Stimulated activated CD8-positive, alpha-beta memory T cell treated with anti-CD3 and anti-CD28 coated beads, Interleukin-7, amount 100 ng/mL, for 1 hour (primary cell): ENCODE measurements at regions not wholly inside any gene's neighbourhood (a gene's known extent, or its start where the extent isn't known, plus 50 kb on each side); places are given as distances from the start of the nearest gene placed in this dataset.
"Not testable (repeated sequence)": the region's sequence is repeated elsewhere in the genome, so short reads cannot be mapped to it uniquely, and the experiment has no call there.

Source experiments
- DNase-seq, 2 donors: peaks; one replicate each; pipeline ENCODE4 v3.0.0-alpha.2; 2020; ENCODE audit warnings: low read depth in 2 of 2

GRCh38 chr12:131229426-131230339 is 276.0 kb downstream of the ADGRD1 start:
- DNase-seq, result no peak

- no peak for DNase-seq
Observed at GRCh38 chr12:131230340-131231031, 276.8 kb downstream of the ADGRD1 start.

- DNase-seq, result no peak
Observed at GRCh38 chr12:131231032-131231980, 277.6 kb downstream of the ADGRD1 start.

- DNase-seq, result no peak
Observed at GRCh38 chr12:131232036-131232435, 278.3 kb downstream of the ADGRD1 start.

GRCh38 chr12:131232872-131233271 is 279.2 kb downstream of the ADGRD1 start:
- DNase-seq, result not testable (repeated sequence)

GRCh38 chr12:131233850-131234789 is 280.4 kb downstream of the ADGRD1 start:
- DNase-seq, result not testable (repeated sequence)

- not testable (repeated sequence) for DNase-seq
Observed at GRCh38 chr12:131234841-131235271, 281.1 kb downstream of the ADGRD1 start.

GRCh38 chr12:131235871-131236271 is 282.2 kb downstream of the ADGRD1 start:
- DNase-seq, result no peak

- no peak for DNase-seq
Observed at GRCh38 chr12:131239384-131240094, 285.8 kb downstream of the ADGRD1 start.

GRCh38 chr12:131241517-131241916 is 287.8 kb downstream of the ADGRD1 start:
- no peak for DNase-seq

- no peak for DNase-seq
Observed at GRCh38 chr12:131242741-131243496, 289.2 kb downstream of the ADGRD1 start.

- DNase-seq, result not testable (repeated sequence)
Observed at GRCh38 chr12:131244157-131244688, 290.5 kb downstream of the ADGRD1 start.

- not testable (repeated sequence) for DNase-seq
Observed at GRCh38 chr12:131245161-131245560, 291.5 kb downstream of the ADGRD1 start.

- DNase-seq, result no peak
Observed at GRCh38 chr12:131245564-131246355, 292.1 kb downstream of the ADGRD1 start.

GRCh38 chr12:131247026-131247725 is 293.5 kb downstream of the ADGRD1 start:
- not testable (repeated sequence) for DNase-seq

GRCh38 chr12:131247875-131248274 is 294.2 kb downstream of the ADGRD1 start:
- DNase-seq, result not testable (repeated sequence)
